ENCODE measurements at regions not wholly inside any gene's neighbourhood (a gene's known extent, or its start where the extent isn't known, plus 50 kb on each side); places are given as distances from the start of the nearest gene placed in this dataset.

DNA sequence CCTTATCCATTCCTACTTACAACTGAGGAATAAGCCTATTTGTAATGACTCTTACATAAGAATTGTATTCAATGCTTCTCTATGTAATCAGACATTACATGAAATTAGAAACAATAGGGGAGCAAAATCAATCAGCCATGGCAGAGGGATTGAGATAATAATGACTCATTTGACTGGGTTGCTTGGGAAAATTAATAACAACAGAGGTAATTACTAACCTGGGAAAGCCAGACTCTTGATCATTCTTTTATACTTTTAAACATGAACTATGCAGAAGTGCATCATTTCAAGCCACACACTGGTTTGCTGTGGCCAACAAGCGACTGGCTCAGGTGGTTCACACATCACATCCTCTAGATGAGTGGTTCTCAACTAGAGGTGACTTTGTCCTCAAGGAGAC, 126.3 kb upstream of the CRBN start:
- intact Hi-C loops (cut with DNase I; ENCODE audit: low total_unique reads): no loop called here
- TF ChIP-seq, protein P1, sequence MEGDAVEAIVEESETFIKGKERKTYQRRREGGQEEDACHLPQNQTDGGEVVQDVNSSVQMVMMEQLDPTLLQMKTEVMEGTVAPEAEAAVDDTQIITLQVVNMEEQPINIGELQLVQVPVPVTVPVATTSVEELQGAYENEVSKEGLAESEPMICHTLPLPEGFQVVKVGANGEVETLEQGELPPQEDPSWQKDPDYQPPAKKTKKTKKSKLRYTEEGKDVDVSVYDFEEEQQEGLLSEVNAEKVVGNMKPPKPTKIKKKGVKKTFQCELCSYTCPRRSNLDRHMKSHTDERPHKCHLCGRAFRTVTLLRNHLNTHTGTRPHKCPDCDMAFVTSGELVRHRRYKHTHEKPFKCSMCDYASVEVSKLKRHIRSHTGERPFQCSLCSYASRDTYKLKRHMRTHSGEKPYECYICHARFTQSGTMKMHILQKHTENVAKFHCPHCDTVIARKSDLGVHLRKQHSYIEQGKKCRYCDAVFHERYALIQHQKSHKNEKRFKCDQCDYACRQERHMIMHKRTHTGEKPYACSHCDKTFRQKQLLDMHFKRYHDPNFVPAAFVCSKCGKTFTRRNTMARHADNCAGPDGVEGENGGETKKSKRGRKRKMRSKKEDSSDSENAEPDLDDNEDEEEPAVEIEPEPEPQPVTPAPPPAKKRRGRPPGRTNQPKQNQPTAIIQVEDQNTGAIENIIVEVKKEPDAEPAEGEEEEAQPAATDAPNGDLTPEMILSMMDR (IDR thresholded peaks at IDR 0.05): no peak
- TF ChIP-seq EP300 (IDR thresholded peaks at IDR 0.05; ENCODE audit: low read depth) (no peak), POLR2A (IDR thresholded peaks at IDR 0.05) (no peak), POLR2AphosphoS5 (IDR thresholded peaks at IDR 0.05) (no peak)
- no peak for DNase-seq
- H3K9me3 ChIP-seq: no peaks in the 10 kb centered on the region
- H3K27me3 ChIP-seq: no peaks in the 10 kb centered on the region
- no peak overlapping the region for H3K27ac ChIP-seq
- no peaks in the 10 kb centered on the region for H3K4me1 ChIP-seq
- no peak overlapping the region for H3K4me3 ChIP-seq
- 76% methylated on average over 1 of the region's 1 CpG; no CpG with 5 or more reads in 1 of the 2 donors for WGBS, 2 donors (ENCODE audit: low coverage in 1 of 2)
- in situ Hi-C loops (cut with MboI; ENCODE audit: low pct_ligation_motif_present in 1 of 4, low pct_unique_long_range_greater_than_20kb in 1 of 4, low sequenced_read_pairs in 3 of 4): no loop called here
- H3K36me3 ChIP-seq: no peaks in the 10 kb centered on the region

DNA sequence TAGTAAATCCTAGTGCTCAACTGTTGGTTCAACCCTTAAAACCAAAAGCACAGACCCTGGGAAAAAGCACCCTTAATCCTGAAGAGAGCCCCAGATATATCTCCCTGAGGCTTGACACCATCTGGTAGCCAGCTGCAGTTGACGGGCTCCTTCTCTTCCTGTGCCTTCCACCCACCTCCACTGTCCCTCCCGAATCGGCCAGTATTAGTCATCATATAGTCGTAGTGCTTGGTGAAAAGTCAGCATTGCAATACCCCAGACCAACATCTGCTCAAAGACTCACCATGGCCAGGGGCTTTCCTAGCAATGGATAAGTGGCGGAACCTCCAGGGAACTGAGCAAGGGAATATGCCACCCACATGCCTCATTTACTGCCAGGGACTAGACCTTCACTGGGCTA, 125.6 kb upstream of the CRBN start:
- Histone ChIP-seq H3K4me3 (no peak overlapping the region), H3K9me3 (no peaks in the 10 kb centered on the region), H3K27me3 (no peaks in the 10 kb centered on the region), H3K27ac (no peak overlapping the region), H3K4me1 (no peaks in the 10 kb centered on the region), H3K36me3 (no peaks in the 10 kb centered on the region)
- TF ChIP-seq EP300 (IDR thresholded peaks at IDR 0.05; ENCODE audit: low read depth) (no peak), POLR2AphosphoS5 (IDR thresholded peaks at IDR 0.05) (no peak), POLR2A (IDR thresholded peaks at IDR 0.05) (no peak)
- TF ChIP-seq, protein P1 (IDR thresholded peaks at IDR 0.05): no peak
- WGBS, 2 donors (ENCODE audit: low coverage in 1 of 2): 85% methylated on average over 5 of the region's 5 CpGs; no CpG with 5 or more reads in 1 of the 2 donors
- no peak for DNase-seq
- intact Hi-C loops (cut with DNase I; ENCODE audit: low total_unique reads): no loop called here
- in situ Hi-C loops (cut with MboI; ENCODE audit: low pct_ligation_motif_present in 1 of 4, low pct_unique_long_range_greater_than_20kb in 1 of 4, low sequenced_read_pairs in 3 of 4): no loop called here

DNA sequence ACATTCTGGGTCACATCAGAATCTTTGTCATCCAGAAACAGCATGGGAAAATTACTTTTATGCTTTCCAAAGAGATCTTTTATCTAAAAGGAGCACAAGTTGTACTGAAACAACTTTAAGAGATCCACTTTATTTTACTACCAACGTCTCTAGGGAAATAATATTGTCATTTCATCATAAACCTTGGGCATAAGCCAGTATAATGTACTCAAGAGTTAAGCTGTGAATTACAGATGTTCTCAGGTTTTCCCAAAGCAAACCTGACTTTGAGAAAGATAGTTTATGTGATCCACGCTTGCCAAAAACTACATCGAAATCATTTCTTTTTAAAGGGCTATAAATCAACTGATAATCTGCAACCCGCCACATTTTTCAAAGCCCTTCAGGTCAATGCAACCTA, 124.1 kb upstream of the CRBN start:
- Histone ChIP-seq H3K4me1 (no peaks in the 10 kb centered on the region), H3K27ac (no peak overlapping the region), H3K36me3 (no peaks in the 10 kb centered on the region), H3K27me3 (no peaks in the 10 kb centered on the region), H3K4me3 (no peak overlapping the region), H3K9me3 (no peaks in the 10 kb centered on the region)
- no peak for TF ChIP-seq POLR2AphosphoS5 (IDR thresholded peaks at IDR 0.05)
- TF ChIP-seq, protein P1 (IDR thresholded peaks at IDR 0.05): no peak
- no peak for TF ChIP-seq POLR2A (IDR thresholded peaks at IDR 0.05)
- TF ChIP-seq EP300 (IDR thresholded peaks at IDR 0.05; ENCODE audit: low read depth): no peak
- no peak for DNase-seq
- WGBS, 2 donors (ENCODE audit: low coverage in 1 of 2): 40 to 54% methylated on average over 4 of the region's 4 CpGs
- in situ Hi-C loops (cut with MboI; ENCODE audit: low pct_ligation_motif_present in 1 of 4, low pct_unique_long_range_greater_than_20kb in 1 of 4, low sequenced_read_pairs in 3 of 4): no loop called here
- intact Hi-C loops (cut with DNase I; ENCODE audit: low total_unique reads): no loop called here

DNA sequence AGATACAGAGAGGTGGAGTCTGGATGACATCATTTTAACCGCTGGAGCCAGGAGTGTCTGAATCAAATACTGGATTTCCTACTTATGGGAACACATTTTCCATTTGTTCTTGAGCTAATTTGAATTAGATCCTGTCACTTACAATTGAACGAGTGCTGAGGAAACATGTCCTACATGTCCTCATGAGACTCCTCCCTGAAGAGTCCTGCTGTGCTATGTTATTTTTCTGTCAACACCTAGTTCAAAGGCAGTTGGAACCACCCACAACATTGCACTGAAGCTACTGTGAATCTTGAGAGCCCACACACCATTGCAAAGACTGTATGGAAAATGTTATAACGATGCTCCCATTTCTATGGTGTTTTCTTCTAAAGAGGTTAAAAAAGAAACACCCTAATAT, 123.5 kb upstream of the CRBN start:
- Histone ChIP-seq H3K4me1 (no peaks in the 10 kb centered on the region), H3K27ac (no peak overlapping the region), H3K9me3 (no peaks in the 10 kb centered on the region), H3K36me3 (no peaks in the 10 kb centered on the region), H3K27me3 (no peaks in the 10 kb centered on the region), H3K4me3 (no peak overlapping the region)
- no peak for DNase-seq
- intact Hi-C loops (cut with DNase I; ENCODE audit: low total_unique reads) (no loop called here), in situ Hi-C loops (cut with MboI; ENCODE audit: low pct_ligation_motif_present in 1 of 4, low pct_unique_long_range_greater_than_20kb in 1 of 4, low sequenced_read_pairs in 3 of 4) (no loop called here)
- no peak for TF ChIP-seq POLR2AphosphoS5 (IDR thresholded peaks at IDR 0.05)
- no peak for TF ChIP-seq EP300 (IDR thresholded peaks at IDR 0.05; ENCODE audit: low read depth)
- TF ChIP-seq, protein P1 (IDR thresholded peaks at IDR 0.05): no peak
- 80 to 84% methylated on average over 3 of the region's 3 CpGs for WGBS, 2 donors (ENCODE audit: low coverage in 1 of 2)

Data from transverse colon (tissue), 4 donors.